ENCODE measurements at regions not wholly inside any gene's neighbourhood (a gene's known extent, or its start where the extent isn't known, plus 50 kb on each side); places are given as distances from the start of the nearest gene placed in this dataset.
A peak's percentile ranks its signal among the peaks of the same experiment; 100 is the strongest.

DNA sequence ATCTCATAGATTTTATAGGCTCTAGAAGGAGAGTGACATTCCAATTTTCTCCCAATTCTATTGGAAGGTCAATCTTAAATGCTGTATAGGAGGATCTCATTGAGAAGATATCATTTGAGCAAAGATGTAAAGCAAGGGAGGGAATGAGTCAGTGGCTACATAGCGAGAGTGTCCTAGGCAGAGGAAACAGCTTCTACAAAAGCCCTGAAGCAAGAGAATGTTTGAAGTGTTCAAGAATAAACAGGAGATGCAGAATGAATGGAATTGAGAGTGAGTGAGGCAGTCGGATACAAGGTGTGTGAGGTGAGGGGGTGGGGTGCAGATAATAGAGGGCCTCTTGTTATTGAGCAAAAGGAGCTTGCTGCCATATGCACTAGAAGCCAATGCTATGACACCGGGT is 545.9 kb downstream of the IGSF11 start:
- Mint-ChIP-seq H3K27me3 (ENCODE audit: insufficient read depth, low read depth, poor library complexity) (no peaks in the 10 kb centered on the region), H3K4me1 (peaks cover 3% of the 10 kb centered on the region; the same call in 2 of the 3 replicates), H3K27ac (no peak overlapping the region), H3K36me3 (ENCODE audit: low read depth) (no peaks in the 10 kb centered on the region), H3K9me3 (no peaks in the 10 kb centered on the region), H3K4me3 (no peak overlapping the region)
- no peaks in the 10 kb centered on the region for H4K20me1 ChIP-seq (replicated peaks; ENCODE audit: insufficient read depth)
- DNase-seq (ENCODE audit: low spot score) (no peak), ATAC-seq (no peak)
- TF ChIP-seq POLR2AphosphoS5 (IDR thresholded peaks at IDR 0.05; ENCODE audit: low read depth) (no peak), CREB1 (CRISPR knock-in tag; IDR thresholded peaks at IDR 0.05; ENCODE audit: low read depth) (no peak), ZNF462 (CRISPR knock-in tag; IDR thresholded peaks at IDR 0.05) (no peak), JUNB (IDR thresholded peaks at IDR 0.05; ENCODE audit: unreplicated experiment) (no peak), ZNF114 (CRISPR knock-in tag; IDR thresholded peaks at IDR 0.05) (no peak)
- TF ChIP-seq, protein P1, sequence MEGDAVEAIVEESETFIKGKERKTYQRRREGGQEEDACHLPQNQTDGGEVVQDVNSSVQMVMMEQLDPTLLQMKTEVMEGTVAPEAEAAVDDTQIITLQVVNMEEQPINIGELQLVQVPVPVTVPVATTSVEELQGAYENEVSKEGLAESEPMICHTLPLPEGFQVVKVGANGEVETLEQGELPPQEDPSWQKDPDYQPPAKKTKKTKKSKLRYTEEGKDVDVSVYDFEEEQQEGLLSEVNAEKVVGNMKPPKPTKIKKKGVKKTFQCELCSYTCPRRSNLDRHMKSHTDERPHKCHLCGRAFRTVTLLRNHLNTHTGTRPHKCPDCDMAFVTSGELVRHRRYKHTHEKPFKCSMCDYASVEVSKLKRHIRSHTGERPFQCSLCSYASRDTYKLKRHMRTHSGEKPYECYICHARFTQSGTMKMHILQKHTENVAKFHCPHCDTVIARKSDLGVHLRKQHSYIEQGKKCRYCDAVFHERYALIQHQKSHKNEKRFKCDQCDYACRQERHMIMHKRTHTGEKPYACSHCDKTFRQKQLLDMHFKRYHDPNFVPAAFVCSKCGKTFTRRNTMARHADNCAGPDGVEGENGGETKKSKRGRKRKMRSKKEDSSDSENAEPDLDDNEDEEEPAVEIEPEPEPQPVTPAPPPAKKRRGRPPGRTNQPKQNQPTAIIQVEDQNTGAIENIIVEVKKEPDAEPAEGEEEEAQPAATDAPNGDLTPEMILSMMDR (conservative IDR thresholded peaks at IDR 0.05; ENCODE audit: low read depth in 2 of 2) = no peak
- TF ChIP-seq, protein P2, sequence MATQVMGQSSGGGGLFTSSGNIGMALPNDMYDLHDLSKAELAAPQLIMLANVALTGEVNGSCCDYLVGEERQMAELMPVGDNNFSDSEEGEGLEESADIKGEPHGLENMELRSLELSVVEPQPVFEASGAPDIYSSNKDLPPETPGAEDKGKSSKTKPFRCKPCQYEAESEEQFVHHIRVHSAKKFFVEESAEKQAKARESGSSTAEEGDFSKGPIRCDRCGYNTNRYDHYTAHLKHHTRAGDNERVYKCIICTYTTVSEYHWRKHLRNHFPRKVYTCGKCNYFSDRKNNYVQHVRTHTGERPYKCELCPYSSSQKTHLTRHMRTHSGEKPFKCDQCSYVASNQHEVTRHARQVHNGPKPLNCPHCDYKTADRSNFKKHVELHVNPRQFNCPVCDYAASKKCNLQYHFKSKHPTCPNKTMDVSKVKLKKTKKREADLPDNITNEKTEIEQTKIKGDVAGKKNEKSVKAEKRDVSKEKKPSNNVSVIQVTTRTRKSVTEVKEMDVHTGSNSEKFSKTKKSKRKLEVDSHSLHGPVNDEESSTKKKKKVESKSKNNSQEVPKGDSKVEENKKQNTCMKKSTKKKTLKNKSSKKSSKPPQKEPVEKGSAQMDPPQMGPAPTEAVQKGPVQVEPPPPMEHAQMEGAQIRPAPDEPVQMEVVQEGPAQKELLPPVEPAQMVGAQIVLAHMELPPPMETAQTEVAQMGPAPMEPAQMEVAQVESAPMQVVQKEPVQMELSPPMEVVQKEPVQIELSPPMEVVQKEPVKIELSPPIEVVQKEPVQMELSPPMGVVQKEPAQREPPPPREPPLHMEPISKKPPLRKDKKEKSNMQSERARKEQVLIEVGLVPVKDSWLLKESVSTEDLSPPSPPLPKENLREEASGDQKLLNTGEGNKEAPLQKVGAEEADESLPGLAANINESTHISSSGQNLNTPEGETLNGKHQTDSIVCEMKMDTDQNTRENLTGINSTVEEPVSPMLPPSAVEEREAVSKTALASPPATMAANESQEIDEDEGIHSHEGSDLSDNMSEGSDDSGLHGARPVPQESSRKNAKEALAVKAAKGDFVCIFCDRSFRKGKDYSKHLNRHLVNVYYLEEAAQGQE (IDR thresholded peaks at IDR 0.05; ENCODE audit: unreplicated experiment) = no peak
- peak overlapping the region; percentile 76 for H2AFZ ChIP-seq
- H3K79me2 ChIP-seq (replicated peaks; ENCODE audit: insufficient read depth) = no peaks in the 10 kb centered on the region
- 0 out of 2 replicates have a peak, but pooled peaks cover under 1% of the 10 kb centered on the region for H3K4me1 ChIP-seq (ENCODE audit: insufficient read depth)
- no peak overlapping the region for H3K4me2 ChIP-seq
- H3K9me2 ChIP-seq (ENCODE audit: insufficient read depth) = peaks cover 2% of the 10 kb centered on the region; the same call in 1 of the 2 replicates
- no peaks in the 10 kb centered on the region for H3K36me3 ChIP-seq (ENCODE audit: insufficient read depth)
- no peak overlapping the region for H3K27ac ChIP-seq (ENCODE audit: low read depth)
- H3F3A ChIP-seq (replicated peaks; ENCODE audit: low read depth) = no peaks in the 10 kb centered on the region
- no peaks in the 10 kb centered on the region for H3K27me3 ChIP-seq (ENCODE audit: insufficient read depth)
- no peak overlapping the region for H3K4me3 ChIP-seq

Measured in GM23338 (cell line).